ENCODE measurements at regions not wholly inside any gene's neighbourhood (a gene's known extent, or its start where the extent isn't known, plus 50 kb on each side); places are given as distances from the start of the nearest gene placed in this dataset.

- no peak for DNase-seq (ENCODE audit: low read depth in 2 of 2)
These were observed 190.7 kb downstream of the HLX start for GRCh38 chr1:221069986-221070385.

- no peak for DNase-seq (ENCODE audit: low read depth in 2 of 2)
These were observed 192.5 kb downstream of the HLX start for GRCh38 chr1:221071777-221072176.

GRCh38 chr1:221072214-221072613 lies 193.0 kb downstream of the HLX start:
- DNase-seq (ENCODE audit: low read depth in 2 of 2), result no peak

DNA sequence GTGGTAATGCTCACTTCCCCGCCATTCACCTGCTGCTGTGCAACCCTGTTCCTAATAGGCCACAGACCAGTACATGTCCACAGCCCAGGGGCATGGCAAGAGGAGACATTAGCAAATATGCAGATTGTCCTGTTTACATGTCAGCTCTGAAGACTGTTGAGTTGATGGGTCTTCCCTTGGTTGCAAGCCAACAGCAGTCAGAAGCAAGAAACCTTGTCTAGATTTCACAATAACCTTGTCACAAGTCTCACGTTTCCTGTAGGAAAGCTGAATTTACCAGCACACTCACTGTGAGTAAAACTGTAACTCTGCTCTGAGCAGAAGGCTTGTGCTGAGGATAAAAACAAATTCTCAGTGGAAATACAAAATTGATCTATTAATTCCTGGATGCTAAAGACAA lies 195.1 kb downstream of the HLX start:
- no peak for DNase-seq (ENCODE audit: low read depth in 2 of 2)

- no peak for DNase-seq (ENCODE audit: low read depth in 2 of 2)
These were observed 196.7 kb downstream of the HLX start for GRCh38 chr1:221075911-221076310.

DNA sequence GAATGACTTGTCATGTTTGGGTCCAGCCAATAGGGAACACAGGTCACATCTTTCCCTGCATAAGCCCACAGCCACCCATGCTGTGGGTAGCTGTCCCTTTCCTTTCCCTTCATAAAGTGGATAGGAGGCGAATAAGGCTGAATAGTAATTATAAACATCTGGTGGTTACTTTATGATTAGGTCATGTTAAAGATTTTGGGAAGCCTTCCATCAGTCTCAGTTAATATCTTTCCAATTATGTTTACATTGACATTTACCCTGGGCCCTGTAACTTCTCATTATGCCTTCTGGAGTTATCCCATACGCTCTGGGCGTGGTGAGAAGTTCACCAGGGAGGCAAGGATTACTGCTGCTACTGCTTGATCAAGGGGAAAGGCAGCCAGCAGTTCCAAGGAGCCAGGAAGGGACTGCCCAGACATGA lies 197.2 kb downstream of the HLX start:
- DNase-seq (ENCODE audit: low read depth in 2 of 2), result no peak

DNA sequence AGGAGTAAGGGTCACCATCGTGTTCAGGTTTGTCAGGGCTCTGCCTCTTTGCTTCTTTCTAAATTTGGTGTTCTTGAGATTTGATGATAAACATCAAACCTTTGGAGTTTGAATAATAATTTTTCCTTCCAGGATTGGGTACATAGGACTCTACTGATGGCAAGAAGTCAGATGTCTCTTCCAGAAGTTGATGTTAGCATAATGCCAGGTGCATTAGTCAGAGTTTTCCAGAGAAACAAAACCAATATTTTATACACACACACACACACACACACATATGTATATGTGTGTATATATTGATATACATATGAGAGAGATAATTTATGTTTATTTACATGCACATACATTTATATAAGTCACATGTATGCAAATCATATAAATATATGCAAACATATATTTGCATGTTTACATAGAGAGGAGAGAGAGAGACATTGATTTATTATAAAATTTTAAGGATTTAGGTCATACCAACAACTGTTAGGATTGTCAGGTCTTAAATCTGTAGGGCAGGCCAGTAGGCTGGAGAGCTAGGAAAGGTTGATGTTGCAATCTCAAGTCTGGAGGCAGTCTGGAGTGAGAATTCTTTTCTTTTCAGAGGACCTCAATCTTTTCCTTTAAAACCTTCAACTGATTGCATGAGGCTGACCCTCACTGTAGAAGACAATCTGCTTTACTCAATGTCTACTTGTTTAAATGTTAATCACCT lies 199.2 kb downstream of the HLX start:
- DNase-seq (ENCODE audit: low read depth in 2 of 2), result no peak

DNA sequence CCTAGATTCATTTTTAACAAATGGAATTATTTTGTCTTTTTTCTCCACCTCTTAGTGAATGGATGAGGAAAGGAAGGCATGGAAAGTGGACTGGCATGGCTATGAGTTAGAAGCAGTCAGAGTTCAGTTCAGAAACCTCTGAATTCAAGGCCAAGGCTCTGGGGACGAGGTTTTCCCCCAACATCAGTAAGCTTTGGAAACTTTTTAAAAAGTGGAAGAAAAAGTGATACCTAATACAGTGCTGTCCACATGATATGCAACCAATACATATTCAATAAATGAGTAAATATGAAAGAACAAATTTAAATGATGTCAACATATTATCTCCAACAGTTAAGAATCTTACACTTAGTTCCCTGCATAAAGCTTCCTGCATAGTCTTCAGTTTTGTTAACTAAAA lies 204.7 kb downstream of the HLX start:
- no peak for DNase-seq (ENCODE audit: low read depth in 2 of 2)

DNA sequence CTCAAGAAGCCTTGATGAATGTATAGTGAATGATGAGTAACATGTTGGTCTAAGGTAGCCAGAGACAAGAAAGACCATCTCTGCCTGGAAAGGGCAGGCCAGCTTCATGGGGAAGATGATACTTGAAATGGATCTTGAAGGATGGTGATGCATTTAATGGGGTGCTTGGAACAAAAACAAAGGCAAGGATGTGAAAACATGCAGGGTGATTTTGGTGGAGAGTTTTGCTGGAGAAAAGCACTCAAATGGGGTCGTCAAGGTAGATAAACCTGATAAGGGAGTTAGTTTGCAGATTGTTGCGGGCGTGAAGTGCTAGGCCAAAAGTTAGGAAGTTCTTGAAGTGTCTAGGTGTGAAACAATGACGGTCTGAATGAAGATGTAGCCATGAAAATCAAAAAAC lies 205.4 kb downstream of the HLX start:
- DNase-seq (ENCODE audit: low read depth in 2 of 2), result no peak

- no peak for DNase-seq (ENCODE audit: low read depth in 2 of 2)
These were observed 206.6 kb downstream of the HLX start for GRCh38 chr1:221085701-221086375.

- no peak for DNase-seq (ENCODE audit: low read depth in 2 of 2)
These were observed 208.7 kb downstream of the HLX start for GRCh38 chr1:221087919-221088318.

- no peak for DNase-seq (ENCODE audit: low read depth in 2 of 2)
These were observed 210.0 kb downstream of the HLX start for GRCh38 chr1:221089273-221089672.

DNA sequence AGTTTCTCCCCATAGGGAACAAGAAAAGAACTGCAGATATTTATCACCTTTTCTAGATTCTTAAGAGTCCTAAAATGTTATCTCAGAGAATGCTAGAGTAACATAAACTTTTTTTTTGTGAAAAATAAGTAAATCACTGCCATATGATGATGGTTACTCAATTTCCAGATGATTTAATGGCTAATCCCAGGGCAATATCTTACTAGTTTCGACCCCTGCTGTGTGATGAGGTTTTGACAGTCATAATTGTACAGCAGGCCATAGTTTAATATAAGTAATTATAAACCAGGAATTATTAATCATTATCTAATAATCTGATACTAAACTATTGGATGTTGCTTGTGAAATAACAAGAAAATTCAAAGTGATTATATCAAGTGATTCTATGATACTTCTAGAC lies 210.6 kb downstream of the HLX start:
- no peak for DNase-seq (ENCODE audit: low read depth in 2 of 2)

DNA sequence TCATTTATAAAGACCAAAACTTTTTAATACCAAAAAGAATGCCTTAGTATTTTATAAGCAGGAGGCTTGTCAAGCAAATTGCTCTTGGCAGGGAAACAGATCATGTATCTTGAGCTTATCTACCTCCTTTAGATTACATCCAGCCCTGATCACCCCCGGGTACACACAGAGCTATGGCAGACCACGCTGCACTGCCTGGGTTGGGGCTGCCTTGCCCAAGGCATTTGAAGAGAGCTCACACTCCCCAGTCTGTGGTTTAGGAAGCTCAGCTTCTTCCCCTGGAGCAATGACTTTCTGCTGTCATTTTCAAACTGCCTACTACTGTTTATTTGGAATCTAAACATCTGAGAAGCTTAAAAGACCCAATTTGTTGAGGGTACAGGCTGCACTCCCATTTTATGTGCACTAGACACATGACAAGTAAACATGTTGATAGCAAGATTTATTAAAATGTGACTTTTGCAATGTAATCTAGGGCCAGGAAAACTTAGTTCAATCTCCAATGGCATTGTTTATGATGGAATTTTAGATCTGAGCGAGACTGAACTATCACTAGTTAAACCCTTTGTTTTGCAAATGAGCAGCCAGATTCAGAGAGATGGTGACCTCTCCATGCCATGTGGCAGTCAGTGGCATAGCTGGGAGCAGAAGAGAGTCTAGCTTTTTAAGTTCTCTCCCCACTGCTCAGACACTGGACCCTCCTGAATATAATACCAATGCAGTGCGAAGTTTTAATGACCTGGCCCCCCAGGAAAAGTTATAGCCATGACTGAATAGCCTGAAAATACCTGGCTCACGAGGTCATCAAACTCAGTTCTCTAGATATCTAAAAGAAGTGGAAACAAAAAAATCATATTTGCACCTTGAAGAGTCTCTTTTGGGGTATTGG lies 214.9 kb downstream of the HLX start:
- no peak for DNase-seq (ENCODE audit: low read depth in 2 of 2)

DNA sequence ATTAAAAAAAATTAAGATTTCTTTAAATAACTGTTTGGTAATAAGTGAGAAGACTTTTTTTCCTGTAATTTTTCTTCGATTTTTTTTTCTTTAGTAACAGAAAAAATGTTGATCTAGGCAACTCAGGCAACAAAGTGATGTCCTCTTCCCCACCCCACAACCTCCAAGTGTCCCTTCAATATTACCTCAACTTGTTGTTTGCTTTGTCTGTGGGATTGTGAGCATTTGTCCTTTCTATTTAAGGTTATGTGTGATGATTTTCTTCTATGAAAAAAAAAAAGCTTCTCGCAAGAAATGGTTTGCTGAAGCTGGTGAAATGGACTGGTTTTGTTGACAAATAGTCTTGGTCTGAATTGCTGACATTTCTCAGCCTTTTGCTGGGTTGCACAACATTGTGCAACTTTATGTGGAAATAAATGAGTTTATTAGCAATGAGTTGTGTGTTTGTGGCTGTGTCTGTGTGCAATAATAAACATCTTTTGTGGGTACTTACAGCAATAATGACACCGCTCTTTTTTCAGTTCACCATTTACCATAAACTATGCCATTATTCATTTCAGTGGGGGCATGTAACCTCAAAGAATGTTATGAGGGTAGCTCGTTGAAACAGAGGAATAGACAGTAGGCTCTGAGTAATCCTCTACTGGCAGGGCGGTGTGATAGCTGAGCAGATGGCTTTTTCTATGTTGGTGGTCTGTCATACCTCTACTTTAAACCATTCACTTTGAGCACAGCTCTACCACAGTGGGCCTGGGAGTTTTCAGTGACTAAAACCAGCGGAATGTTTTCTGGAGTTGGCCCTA lies 218.4 kb downstream of the HLX start:
- no peak for DNase-seq (ENCODE audit: low read depth in 2 of 2)

DNA sequence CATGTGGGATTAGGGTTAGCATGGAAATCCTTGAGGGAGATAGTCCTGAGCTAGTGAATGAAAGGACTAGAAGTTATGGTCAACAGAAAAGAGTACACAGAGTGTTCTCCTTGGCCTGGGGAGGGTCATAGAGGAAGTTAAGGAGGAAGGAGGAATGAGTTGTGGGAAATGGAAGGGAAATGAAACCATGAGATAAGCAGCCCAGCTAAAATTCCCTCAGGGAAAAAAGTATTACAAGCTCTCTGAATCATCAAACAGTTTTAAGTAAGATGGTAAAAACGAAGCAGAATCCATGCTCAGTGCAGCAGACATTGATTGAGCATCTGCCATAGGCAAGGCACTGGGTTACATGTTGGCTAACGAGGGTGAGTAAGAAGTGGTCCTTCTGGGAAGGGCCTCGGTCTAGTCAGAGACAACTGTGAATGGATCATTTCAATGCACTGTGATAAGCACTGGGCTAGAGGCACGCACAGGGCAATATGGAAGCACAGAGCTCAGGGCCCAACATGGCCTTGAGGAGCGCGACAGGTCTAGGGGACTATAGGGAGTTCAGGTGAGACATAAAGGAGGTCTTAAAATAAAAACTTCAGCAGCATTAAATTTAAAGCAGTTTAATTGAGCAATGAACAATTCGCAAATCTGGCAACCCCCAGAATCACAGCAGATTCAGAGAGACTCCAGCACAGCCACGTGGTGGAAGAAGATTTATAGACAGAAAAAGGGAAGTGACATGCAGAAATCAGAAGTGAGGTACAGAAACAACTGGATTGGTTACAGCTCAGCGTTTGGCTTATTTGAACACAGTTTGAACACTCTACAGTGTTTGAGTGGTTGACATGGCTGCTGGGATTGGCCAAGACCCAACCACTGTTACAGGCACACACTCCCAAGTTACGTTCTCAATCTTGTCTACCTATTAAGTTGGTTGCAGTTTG lies 219.5 kb downstream of the HLX start:
- DNase-seq (ENCODE audit: low read depth in 2 of 2), result no peak

DNA sequence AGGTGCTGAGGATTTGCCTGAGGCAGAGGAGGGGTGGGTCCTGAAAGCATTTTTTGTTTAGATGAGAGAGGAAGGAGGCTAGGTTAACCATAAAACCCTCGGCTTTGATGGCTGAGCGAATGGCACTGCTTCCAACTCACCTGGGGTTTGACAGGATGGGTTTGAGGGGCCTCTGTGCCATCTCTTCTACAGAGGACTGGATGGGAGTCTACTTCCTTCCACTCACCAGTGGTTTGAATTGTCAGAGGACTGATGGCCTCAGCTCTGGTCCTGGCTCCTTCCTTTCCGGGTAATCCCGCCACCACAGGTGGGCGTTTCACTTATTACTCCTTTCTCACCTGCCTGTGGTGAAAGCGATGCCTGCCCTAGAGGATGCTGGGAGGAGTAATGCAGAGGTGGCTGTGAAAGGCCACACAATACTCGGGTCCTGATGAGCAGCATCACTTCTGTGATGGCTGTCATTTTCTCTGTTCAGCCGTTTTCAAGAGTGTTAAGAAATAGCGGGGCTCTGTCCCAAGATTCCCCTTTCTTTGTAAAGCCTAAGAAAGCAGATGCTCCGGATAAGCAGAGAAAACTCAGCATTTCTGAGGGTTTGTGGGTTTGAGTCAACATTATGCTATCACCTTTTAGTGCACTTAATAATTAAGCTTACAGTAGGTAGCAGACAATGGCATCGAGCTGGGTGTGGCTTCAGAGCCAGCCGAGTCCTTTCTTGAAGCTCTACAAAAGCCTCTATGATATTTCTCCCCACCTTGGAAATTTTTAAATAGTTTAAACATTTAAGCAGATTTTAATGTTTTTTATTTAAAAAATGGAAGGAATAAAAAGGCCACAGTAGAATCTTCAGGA lies 220.7 kb downstream of the HLX start:
- DNase-seq (ENCODE audit: low read depth in 2 of 2), result no peak

- DNase-seq (ENCODE audit: low read depth in 2 of 2), result no peak
These were observed 221.4 kb downstream of the HLX start for GRCh38 chr1:221100611-221101010.

DNA sequence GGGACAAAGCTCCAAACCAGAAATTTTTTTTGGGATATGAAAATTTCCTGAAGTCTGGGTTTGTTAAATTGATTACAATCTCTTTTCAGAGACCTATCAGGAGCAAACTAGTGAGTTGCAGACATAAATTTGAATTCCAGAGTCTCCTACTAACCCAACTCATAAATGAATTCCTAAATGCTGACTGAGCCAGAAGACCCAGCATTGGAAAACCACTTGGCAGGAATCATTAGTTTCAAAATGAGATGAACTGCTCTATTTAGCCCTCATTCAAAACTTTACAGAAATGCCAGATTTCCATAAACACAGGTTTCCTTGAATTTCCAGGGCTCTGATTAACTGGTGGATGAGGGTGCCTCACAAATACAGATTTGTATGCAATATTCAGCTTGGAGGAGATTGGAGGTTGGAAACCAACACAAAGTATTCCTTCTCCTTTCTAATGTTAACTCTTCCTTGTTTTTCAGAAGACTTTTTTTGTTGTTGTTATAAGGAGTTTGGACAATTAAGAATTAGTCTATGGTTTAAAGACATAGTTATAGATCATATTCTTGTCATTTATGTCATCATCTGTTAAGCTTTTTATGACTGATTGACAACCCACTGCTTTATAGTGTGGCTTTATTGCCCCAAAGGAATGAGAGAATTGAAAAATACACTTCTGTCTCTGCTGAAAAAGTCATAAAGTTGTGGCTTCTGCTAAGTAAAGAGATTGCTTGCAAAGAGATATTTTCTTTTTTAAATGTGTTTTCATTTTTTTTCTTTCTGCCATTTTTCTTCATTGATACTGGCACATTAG lies 222.8 kb downstream of the HLX start:
- no peak for DNase-seq (ENCODE audit: low read depth in 2 of 2)
